ENCODE measurements at regions not wholly inside any gene's neighbourhood (a gene's known extent, or its start where the extent isn't known, plus 50 kb on each side); places are given as distances from the start of the nearest gene placed in this dataset.
"Not testable (repeated sequence)": the region's sequence is repeated elsewhere in the genome, so short reads cannot be mapped to it uniquely, and the experiment has no call there.

- no peak for DNase-seq
Observed at GRCh38 chr12:91640021-91640420, 457.4 kb upstream of the DCN start.

- peak; percentile 93 for DNase-seq
Observed at GRCh38 chr12:91639327-91639726, 456.7 kb upstream of the DCN start.

GRCh38 chr12:91637789-91638624 is 455.4 kb upstream of the DCN start:
- DNase-seq = no peak

- no peak for DNase-seq
Observed at GRCh38 chr12:91636721-91637120, 454.1 kb upstream of the DCN start.

- DNase-seq = not testable (repeated sequence)
Observed at GRCh38 chr12:91634386-91634713, 451.7 kb upstream of the DCN start.

- DNase-seq = no peak
Observed at GRCh38 chr12:91633734-91634357, 451.2 kb upstream of the DCN start.

- DNase-seq = no peak
Observed at GRCh38 chr12:91633206-91633605, 450.6 kb upstream of the DCN start.

GRCh38 chr12:91632042-91632786 is 449.6 kb upstream of the DCN start:
- no peak for DNase-seq

- DNase-seq = no peak
Observed at GRCh38 chr12:91630596-91631293, 448.1 kb upstream of the DCN start.

GRCh38 chr12:91630083-91630482 is 447.5 kb upstream of the DCN start:
- peak; percentile 45 for DNase-seq

- no peak for DNase-seq
Observed at GRCh38 chr12:91629440-91629839, 446.8 kb upstream of the DCN start.

GRCh38 chr12:91628656-91629055 is 446.0 kb upstream of the DCN start:
- peak; percentile 45 for DNase-seq

GRCh38 chr12:91627225-91627624 is 444.6 kb upstream of the DCN start:
- DNase-seq = no peak

GRCh38 chr12:91622981-91623380 is 440.4 kb upstream of the DCN start:
- DNase-seq = no peak

GRCh38 chr12:91622037-91622436 is 439.4 kb upstream of the DCN start:
- no peak for DNase-seq

- DNase-seq = peak; percentile 91
Observed at GRCh38 chr12:91620992-91621391, 438.4 kb upstream of the DCN start.

- no peak for DNase-seq
Observed at GRCh38 chr12:91620422-91620821, 437.8 kb upstream of the DCN start.

GRCh38 chr12:91618281-91618680 is 435.7 kb upstream of the DCN start:
- no peak for DNase-seq

- DNase-seq = no peak
Observed at GRCh38 chr12:91617818-91618217, 435.2 kb upstream of the DCN start.

GRCh38 chr12:91616416-91616815 is 433.8 kb upstream of the DCN start:
- DNase-seq = no peak

- no peak for DNase-seq
Observed at GRCh38 chr12:91613223-91613779, 430.7 kb upstream of the DCN start.

GRCh38 chr12:91610561-91610960 is 427.9 kb upstream of the DCN start:
- DNase-seq = no peak

GRCh38 chr12:91609283-91609682 is 426.7 kb upstream of the DCN start:
- no peak for DNase-seq
